Activated naive CD4-positive, alpha-beta T cell treated with anti-CD3 and anti-CD28 coated beads, Interleukin-2, amount 50 U/mL, for 24 hours (primary cell): ENCODE measurements at regions not wholly inside any gene's neighbourhood (a gene's known extent, or its start where the extent isn't known, plus 50 kb on each side); places are given as distances from the start of the nearest gene placed in this dataset.

ENCODE experiments used
- H3K27ac Mint-ChIP-seq: one replicate; pipeline ENCODE4 v1.8.0; 2021; ENCODE audit warnings: mild to moderate bottlenecking, mixed read lengths
- H3K27me3 Mint-ChIP-seq: one replicate; pipeline ENCODE4 v1.8.0; 2021; ENCODE audit warnings: mixed read lengths
- H3K36me3 Mint-ChIP-seq: one replicate; pipeline ENCODE4 v1.8.0; 2021; ENCODE audit warnings: mixed read lengths
- H3K4me1 Mint-ChIP-seq: one replicate; pipeline ENCODE4 v1.8.0; 2021; ENCODE audit warnings: mixed read lengths
- H3K4me3 Mint-ChIP-seq: one replicate; pipeline ENCODE4 v1.8.0; 2021; ENCODE audit warnings: mild to moderate bottlenecking, mixed read lengths
- H3K9me3 Mint-ChIP-seq: one replicate; pipeline ENCODE4 v1.8.0; 2021; ENCODE audit warnings: mixed read lengths

- Mint-ChIP-seq H3K4me3 (no peak overlapping the region), H3K4me1 (no peaks in the 10 kb centered on the region), H3K27me3 (peaks cover 9% of the 10 kb centered on the region), H3K36me3 (no peaks in the 10 kb centered on the region), H3K27ac (no peak overlapping the region), H3K9me3 (no peaks in the 10 kb centered on the region)
Observed at GRCh38 chr4:110675426-110675825, 52.5 kb upstream of the PITX2 start.

- no peaks in the 10 kb centered on the region for H3K36me3 Mint-ChIP-seq
- H3K4me3 Mint-ChIP-seq = no peak overlapping the region
- no peaks in the 10 kb centered on the region for H3K4me1 Mint-ChIP-seq
- H3K9me3 Mint-ChIP-seq = no peaks in the 10 kb centered on the region
- peaks cover 10% of the 10 kb centered on the region for H3K27me3 Mint-ChIP-seq
- no peak overlapping the region for H3K27ac Mint-ChIP-seq
Observed at GRCh38 chr4:110676241-110676640, 53.4 kb upstream of the PITX2 start.

- H3K27me3 Mint-ChIP-seq = peaks cover 10% of the 10 kb centered on the region
- no peaks in the 10 kb centered on the region for H3K36me3 Mint-ChIP-seq
- H3K9me3 Mint-ChIP-seq = no peaks in the 10 kb centered on the region
- no peak overlapping the region for H3K27ac Mint-ChIP-seq
- no peaks in the 10 kb centered on the region for H3K4me1 Mint-ChIP-seq
- no peak overlapping the region for H3K4me3 Mint-ChIP-seq
Observed at GRCh38 chr4:110678517-110679227, 55.8 kb upstream of the PITX2 start.

- no peaks in the 10 kb centered on the region for H3K4me1 Mint-ChIP-seq
- H3K27ac Mint-ChIP-seq = no peak overlapping the region
- no peaks in the 10 kb centered on the region for H3K36me3 Mint-ChIP-seq
- peaks cover 10% of the 10 kb centered on the region for H3K27me3 Mint-ChIP-seq
- H3K9me3 Mint-ChIP-seq = no peaks in the 10 kb centered on the region
- H3K4me3 Mint-ChIP-seq = no peak overlapping the region
Observed at GRCh38 chr4:110680265-110680664, 57.4 kb upstream of the PITX2 start.

GRCh38 chr4:110681381-110681780 is 58.5 kb upstream of the PITX2 start:
- Mint-ChIP-seq H3K4me3 (no peak overlapping the region), H3K36me3 (no peaks in the 10 kb centered on the region), H3K9me3 (no peaks in the 10 kb centered on the region), H3K4me1 (no peaks in the 10 kb centered on the region), H3K27ac (no peak overlapping the region), H3K27me3 (peaks cover 10% of the 10 kb centered on the region)

GRCh38 chr4:110682311-110682710 is 59.4 kb upstream of the PITX2 start:
- H3K27ac Mint-ChIP-seq = no peak overlapping the region

GRCh38 chr4:110683601-110684000 is 60.7 kb upstream of the PITX2 start:
- no peak overlapping the region for H3K27ac Mint-ChIP-seq
- peaks cover 7% of the 10 kb centered on the region for H3K27me3 Mint-ChIP-seq
- H3K4me1 Mint-ChIP-seq = no peaks in the 10 kb centered on the region
- no peaks in the 10 kb centered on the region for H3K9me3 Mint-ChIP-seq
- no peak overlapping the region for H3K4me3 Mint-ChIP-seq
- no peaks in the 10 kb centered on the region for H3K36me3 Mint-ChIP-seq

More at GRCh38 chr4:110682311-110682710, 59.4 kb upstream of the PITX2 start:
- Mint-ChIP-seq H3K36me3 (no peaks in the 10 kb centered on the region), H3K4me1 (no peaks in the 10 kb centered on the region), H3K27me3 (peaks cover 10% of the 10 kb centered on the region), H3K9me3 (no peaks in the 10 kb centered on the region), H3K4me3 (no peak overlapping the region)

- no peaks in the 10 kb centered on the region for H3K36me3 Mint-ChIP-seq
- H3K4me3 Mint-ChIP-seq = no peak overlapping the region
- no peaks in the 10 kb centered on the region for H3K4me1 Mint-ChIP-seq
- no peak overlapping the region for H3K27ac Mint-ChIP-seq
- H3K27me3 Mint-ChIP-seq = peaks cover 5% of the 10 kb centered on the region
- peaks cover 14% of the 10 kb centered on the region for H3K9me3 Mint-ChIP-seq
Observed at GRCh38 chr4:110702326-110702725, 79.4 kb upstream of the PITX2 start.

- Mint-ChIP-seq H3K9me3 (peaks cover 12% of the 10 kb centered on the region), H3K27me3 (peaks cover 3% of the 10 kb centered on the region), H3K4me3 (no peak overlapping the region), H3K36me3 (no peaks in the 10 kb centered on the region), H3K27ac (no peak overlapping the region), H3K4me1 (no peaks in the 10 kb centered on the region)
Observed at GRCh38 chr4:110704748-110705439, 82.0 kb upstream of the PITX2 start.

GRCh38 chr4:110705440-110705782 is 82.5 kb upstream of the PITX2 start:
- H3K27ac Mint-ChIP-seq = no peak overlapping the region
- H3K27me3 Mint-ChIP-seq = peaks cover 3% of the 10 kb centered on the region
- no peaks in the 10 kb centered on the region for H3K36me3 Mint-ChIP-seq
- H3K4me3 Mint-ChIP-seq = no peak overlapping the region
- H3K9me3 Mint-ChIP-seq = peaks cover 8% of the 10 kb centered on the region
- H3K4me1 Mint-ChIP-seq = no peaks in the 10 kb centered on the region

- H3K9me3 Mint-ChIP-seq = peaks cover 6% of the 10 kb centered on the region
- no peaks in the 10 kb centered on the region for H3K4me1 Mint-ChIP-seq
- H3K36me3 Mint-ChIP-seq = no peaks in the 10 kb centered on the region
- peaks cover 5% of the 10 kb centered on the region for H3K27me3 Mint-ChIP-seq
- H3K27ac Mint-ChIP-seq = no peak overlapping the region
- no peak overlapping the region for H3K4me3 Mint-ChIP-seq
Observed at GRCh38 chr4:110710070-110710469, 87.2 kb upstream of the PITX2 start.

- Mint-ChIP-seq H3K27ac (no peak overlapping the region), H3K9me3 (peaks cover 4% of the 10 kb centered on the region), H3K4me3 (no peak overlapping the region), H3K27me3 (peaks cover 4% of the 10 kb centered on the region), H3K36me3 (no peaks in the 10 kb centered on the region), H3K4me1 (no peaks in the 10 kb centered on the region)
Observed at GRCh38 chr4:110712486-110712885, 89.6 kb upstream of the PITX2 start.

GRCh38 chr4:110730318-110730717 is 107.4 kb upstream of the PITX2 start:
- Mint-ChIP-seq H3K27ac (no peak overlapping the region), H3K9me3 (no peaks in the 10 kb centered on the region), H3K27me3 (peaks cover 1% of the 10 kb centered on the region), H3K4me1 (no peaks in the 10 kb centered on the region), H3K4me3 (no peak overlapping the region), H3K36me3 (no peaks in the 10 kb centered on the region)

- no peak overlapping the region for H3K27ac Mint-ChIP-seq
- no peak overlapping the region for H3K4me3 Mint-ChIP-seq
- H3K4me1 Mint-ChIP-seq = no peaks in the 10 kb centered on the region
- H3K27me3 Mint-ChIP-seq = no peaks in the 10 kb centered on the region
- H3K36me3 Mint-ChIP-seq = no peaks in the 10 kb centered on the region
- H3K9me3 Mint-ChIP-seq = no peaks in the 10 kb centered on the region
Observed at GRCh38 chr4:110733901-110734300, 111.0 kb upstream of the PITX2 start.

- Mint-ChIP-seq H3K27me3 (no peaks in the 10 kb centered on the region), H3K27ac (no peak overlapping the region), H3K4me3 (no peak overlapping the region), H3K9me3 (no peaks in the 10 kb centered on the region), H3K36me3 (no peaks in the 10 kb centered on the region), H3K4me1 (no peaks in the 10 kb centered on the region)
Observed at GRCh38 chr4:110735686-110736085, 112.8 kb upstream of the PITX2 start.

GRCh38 chr4:110737931-110738330 is 115.1 kb upstream of the PITX2 start:
- no peaks in the 10 kb centered on the region for H3K4me1 Mint-ChIP-seq
- no peaks in the 10 kb centered on the region for H3K27me3 Mint-ChIP-seq
- peaks cover 4% of the 10 kb centered on the region for H3K9me3 Mint-ChIP-seq
- no peaks in the 10 kb centered on the region for H3K36me3 Mint-ChIP-seq
- no peak overlapping the region for H3K27ac Mint-ChIP-seq
- H3K4me3 Mint-ChIP-seq = no peak overlapping the region
